ENCODE measurements at regions not wholly inside any gene's neighbourhood (a gene's known extent, or its start where the extent isn't known, plus 50 kb on each side); places are given as distances from the start of the nearest gene placed in this dataset.

DNA sequence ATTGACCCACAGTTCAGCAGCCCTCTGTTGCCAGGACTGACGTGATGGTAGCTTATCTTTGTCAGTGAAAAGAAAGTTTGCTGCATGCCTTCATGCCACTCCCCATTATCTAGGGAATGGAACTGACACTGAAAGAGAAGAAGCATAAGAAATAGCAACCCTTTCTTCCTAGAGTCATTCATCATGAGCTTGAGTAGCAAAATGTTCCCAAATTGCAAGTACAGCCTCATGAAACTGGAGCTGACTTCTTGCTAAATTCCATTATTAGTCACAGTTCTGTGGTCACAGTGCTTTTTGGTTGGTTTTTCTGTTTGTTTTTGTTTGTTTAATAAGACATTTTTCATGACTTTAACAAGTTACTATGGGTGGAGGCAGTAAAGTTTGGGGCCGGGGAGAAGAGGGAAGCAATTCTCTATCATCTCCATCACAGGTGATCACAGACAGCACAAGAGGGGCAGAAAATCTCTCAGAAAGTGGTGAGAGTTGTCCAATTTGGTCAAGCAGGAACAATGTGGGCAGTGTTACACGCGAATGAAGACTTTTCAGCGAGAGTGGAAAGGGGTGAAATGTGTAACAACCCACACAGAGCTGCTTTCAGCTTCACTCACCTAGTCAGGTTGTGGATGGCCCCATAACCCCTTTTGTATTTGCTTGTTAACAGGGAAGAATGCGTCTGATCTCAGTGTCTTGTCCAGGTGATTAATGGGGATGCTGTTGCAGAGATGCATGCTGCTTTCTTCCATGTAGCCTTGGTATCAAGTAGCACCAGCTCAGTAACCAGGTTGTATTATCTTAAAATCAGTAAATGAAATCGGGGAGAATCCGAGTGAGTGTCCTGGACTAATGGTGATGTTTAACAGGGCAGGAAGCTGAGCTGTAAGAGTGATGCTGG is 440.4 kb downstream of the DMRT2 start:
- no peak for DNase-seq (ENCODE audit: low spot score)

- no peak for DNase-seq (ENCODE audit: low spot score)
Observed at GRCh38 chr9:1492156-1492555, 442.0 kb downstream of the DMRT2 start.

GRCh38 chr9:1495282-1496030 is 445.3 kb downstream of the DMRT2 start:
- DNase-seq (ENCODE audit: low spot score): no peak

- DNase-seq (ENCODE audit: low spot score): no peak
Observed at GRCh38 chr9:1505489-1505888, 455.3 kb downstream of the DMRT2 start.

DNA sequence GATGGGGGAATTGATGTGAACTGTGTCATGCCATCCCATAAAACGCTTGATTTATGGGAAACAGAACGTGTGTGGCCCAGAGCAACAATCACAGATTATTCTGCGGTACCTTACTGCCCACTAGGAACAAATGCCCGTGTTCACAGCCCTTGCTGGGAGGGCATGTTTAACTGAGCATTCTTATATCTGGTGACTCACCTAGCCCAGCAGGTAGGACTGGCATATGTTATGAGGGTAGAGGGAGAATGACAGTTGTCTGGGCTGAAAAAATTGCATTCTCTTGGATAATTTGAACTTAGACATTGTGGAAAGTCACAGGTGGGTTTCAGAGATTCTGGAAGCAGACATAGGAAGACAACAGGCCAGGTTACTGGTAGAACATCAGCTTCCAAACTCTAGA is 460.6 kb downstream of the DMRT2 start:
- DNase-seq (ENCODE audit: low spot score): no peak

- DNase-seq (ENCODE audit: low spot score): no peak
Observed at GRCh38 chr9:1513105-1513504, 462.9 kb downstream of the DMRT2 start.

DNA sequence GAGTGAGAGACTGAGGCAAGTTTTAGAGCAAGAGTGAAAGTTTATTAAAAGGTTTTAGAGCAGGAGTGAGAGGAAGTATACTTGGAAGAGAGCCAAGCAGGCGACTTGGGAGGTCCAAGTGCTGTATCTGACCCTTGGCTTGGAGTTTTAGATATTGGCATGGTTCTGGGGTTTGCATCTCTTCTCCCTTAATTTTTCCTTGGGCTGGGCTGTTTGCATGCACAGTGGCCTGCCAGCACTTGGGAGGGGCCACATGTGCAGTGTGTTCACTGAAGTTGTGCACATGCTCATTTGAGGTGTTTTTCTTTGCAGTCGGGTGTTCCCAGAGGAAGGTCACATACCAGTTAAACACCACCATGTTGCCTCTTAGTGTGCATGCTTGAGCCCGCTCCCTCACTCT is 464.1 kb downstream of the DMRT2 start:
- no peak for DNase-seq (ENCODE audit: low spot score)

DNA sequence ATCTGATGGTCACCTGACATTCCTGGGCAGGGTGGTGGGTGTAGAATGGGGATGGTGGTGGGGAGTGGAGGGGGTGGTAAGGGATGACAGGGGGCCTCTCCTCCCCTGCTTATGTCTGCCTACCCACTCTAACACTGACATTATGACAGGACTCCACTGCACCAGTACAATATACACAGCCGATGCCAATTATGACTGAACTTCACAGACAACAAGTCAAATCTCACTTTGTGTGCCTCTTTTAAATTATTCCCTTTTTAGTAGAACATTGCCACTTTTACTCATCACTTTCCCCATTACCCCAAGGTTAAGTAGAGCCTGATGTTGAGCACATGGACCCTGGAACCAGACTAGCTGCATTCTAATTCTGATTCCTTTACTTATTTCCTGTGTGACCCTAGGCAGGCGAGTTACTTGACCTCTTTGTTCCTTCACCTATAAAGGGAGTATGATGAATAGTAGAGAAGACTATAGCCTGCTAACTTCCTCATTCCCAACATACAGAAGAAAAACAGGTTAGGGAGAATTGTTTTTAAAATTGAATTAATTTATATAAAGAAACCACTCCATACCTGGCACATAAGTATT is 464.7 kb downstream of the DMRT2 start:
- DNase-seq (ENCODE audit: low spot score): no peak

GRCh38 chr9:1515557-1515956 is 465.4 kb downstream of the DMRT2 start:
- DNase-seq (ENCODE audit: low spot score): no peak

DNA sequence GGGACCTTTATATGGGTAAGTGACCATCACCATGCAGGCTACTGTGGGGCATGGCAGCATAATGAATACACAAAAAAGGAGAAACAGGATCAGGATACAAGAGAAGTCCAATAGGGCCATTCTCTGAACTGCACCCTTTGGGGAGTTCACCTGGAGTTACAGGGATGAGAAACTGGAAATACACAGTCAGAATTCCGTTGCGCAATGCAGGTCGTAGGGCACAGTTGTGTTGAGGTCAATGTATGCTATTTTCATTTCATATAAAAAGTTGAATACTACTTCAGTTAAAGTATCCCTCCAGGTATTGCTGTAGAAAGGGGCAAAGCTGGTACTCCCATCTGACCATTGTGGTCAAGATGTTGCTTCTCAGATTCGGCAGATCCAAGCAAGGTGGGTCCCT is 471.4 kb downstream of the DMRT2 start:
- no peak for DNase-seq (ENCODE audit: low spot score)

- no peak for DNase-seq (ENCODE audit: low spot score)
Observed at GRCh38 chr9:1522219-1522767, 472.1 kb downstream of the DMRT2 start.

DNA sequence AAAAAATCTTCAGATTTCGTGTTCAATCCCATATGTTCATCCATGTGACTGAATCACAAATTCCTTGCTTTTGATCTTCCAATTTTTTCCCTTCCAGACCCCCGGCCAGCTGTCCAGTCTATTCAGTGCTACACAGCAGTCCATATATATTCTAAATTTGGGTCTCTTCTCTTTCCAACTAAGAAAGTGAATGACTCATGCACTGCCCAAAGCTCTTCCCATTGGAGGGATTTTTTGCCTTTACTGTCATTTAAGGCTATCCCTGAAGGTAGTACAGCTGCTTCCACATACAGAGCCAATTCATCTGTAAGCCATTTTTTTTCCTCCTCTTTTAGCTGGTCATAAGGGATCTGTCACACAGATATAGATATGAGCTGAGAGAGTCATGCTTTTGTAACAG is 478.3 kb downstream of the DMRT2 start:
- no peak for DNase-seq (ENCODE audit: low spot score)

GRCh38 chr9:1530696-1531095 is 480.5 kb downstream of the DMRT2 start:
- no peak for DNase-seq (ENCODE audit: low spot score)

DNA sequence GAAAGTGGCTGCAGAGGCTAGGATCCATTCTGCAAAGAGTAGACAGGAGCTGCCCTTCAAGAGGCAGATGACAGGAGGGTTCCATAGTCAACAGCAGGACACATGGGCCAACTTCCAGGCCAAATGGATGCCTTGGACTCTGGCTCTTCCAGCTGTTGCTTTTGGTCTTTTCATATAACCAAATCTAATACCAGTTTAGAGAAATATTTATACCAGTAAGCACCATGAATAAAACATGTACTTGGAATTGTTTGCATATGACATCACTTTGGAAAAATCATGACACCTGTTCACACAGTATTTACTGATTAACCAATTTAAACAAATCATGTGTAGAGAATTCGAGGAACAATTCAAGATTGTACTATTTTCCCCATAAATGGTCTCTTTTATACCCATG is 481.3 kb downstream of the DMRT2 start:
- DNase-seq (ENCODE audit: low spot score): no peak

DNA sequence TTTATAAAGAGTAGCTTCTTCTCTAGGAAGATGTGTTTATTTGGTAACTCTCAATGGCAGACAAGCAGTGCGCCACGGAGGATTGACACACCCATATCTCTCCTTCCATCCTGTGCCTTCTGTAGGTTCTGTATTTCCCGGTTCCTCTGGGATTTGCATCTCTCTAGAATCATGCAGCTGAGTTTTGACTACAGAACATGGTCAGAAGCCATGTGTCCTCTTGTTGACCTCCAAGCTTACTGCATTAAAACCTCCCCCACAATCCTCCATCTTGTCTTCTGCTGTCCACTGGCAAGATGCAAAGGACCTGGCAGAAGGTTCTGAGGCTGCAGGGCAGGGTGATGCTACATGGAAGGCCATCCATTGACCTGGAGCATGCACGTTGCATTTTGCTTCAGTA is 482.0 kb downstream of the DMRT2 start:
- no peak for DNase-seq (ENCODE audit: low spot score)

- no peak for DNase-seq (ENCODE audit: low spot score)
Observed at GRCh38 chr9:1535051-1535450, 480.1 kb upstream of the SMARCA2 start.

DNA sequence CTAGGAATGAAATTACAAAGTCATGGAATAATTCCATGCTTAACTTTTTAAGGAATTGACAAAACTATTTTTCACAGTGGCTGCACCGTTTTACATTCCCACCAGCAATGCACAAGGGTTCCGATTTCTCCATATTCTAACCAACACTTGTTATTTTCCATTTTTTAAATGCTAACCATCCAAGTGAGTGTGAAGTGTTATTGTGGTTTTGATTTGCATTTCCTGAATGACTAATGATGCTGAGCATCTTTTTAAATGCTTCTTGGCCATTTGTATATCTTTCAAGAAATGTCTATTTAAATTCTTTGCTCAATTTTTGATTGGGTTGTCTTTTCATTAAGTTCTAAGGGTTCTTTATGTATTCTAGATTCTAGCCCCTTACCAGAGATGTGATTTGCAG is 479.5 kb upstream of the SMARCA2 start:
- no peak for DNase-seq (ENCODE audit: low spot score)

- no peak for DNase-seq (ENCODE audit: low spot score)
Observed at GRCh38 chr9:1536522-1537170, 478.5 kb upstream of the SMARCA2 start.

- no peak for DNase-seq (ENCODE audit: low spot score)
Observed at GRCh38 chr9:1538301-1538700, 476.8 kb upstream of the SMARCA2 start.

DNA sequence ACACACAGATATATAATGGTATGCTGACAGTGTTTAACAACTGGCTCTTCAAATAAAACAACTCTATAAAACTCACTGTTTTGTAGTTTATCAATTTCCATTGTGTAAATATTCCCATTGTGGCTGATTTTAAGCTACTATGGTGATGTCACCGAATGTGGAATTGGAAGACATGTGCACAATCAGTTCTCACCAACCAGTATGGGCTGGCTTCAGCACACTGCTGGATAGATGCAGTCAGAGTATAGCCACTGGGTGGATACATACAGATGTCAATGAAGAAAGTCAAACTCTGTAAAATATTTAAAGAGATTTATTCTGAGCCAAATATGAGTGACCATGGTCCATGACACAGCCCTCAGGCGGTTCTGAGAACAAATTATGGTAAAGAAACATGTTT is 475.9 kb upstream of the SMARCA2 start:
- DNase-seq (ENCODE audit: low spot score): no peak

DNA sequence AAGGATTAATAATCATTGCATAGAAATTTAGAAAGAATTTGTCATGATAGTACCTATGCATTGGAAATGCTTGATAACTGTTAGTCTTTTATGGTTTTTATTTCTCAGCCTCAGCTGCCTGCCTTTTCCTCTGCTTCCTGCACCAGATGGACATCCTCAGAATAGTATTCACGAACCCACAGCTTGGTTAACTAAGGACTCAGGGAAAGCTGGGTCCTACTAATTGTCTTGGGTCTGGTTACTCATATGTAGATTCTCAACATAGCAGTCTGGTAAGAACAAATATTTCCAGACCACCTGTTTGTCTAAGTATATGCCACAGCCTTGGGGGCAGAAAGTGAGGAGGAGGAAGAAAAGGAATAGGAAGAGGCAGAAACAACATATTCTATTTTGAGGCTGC is 464.5 kb upstream of the SMARCA2 start:
- no peak for DNase-seq (ENCODE audit: low spot score)

All from hepatic stellate cell (primary cell).